ENCODE measurements at regions not wholly inside any gene's neighbourhood (a gene's known extent, or its start where the extent isn't known, plus 50 kb on each side); places are given as distances from the start of the nearest gene placed in this dataset.
"Not testable (repeated sequence)": the region's sequence is repeated elsewhere in the genome, so short reads cannot be mapped to it uniquely, and the experiment has no call there.

DNA sequence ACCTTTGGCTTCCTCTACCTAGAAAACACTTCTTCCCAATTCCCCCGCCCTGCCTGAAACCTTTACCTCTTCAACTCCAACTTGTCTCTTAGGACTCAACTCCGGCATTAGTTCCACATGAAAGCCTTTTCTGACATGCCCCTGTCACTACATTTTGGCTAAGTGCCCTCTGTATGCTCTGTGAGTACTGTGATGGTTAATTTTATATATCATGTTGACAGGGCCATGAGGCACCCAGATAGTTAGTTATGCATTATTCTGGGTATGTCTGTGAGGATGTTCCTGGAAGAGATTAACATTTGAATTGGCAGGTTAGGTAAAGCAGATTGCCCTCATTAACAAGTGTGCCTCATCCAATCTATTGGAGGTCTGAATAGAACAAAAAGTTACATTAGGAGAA, 75.6 kb upstream of the NCKAP5 start:
- intact Hi-C loops (cut with DNase I) = no loop called here
- 88 to 91% methylated on average over 2 of the region's 2 CpGs for WGBS, 2 donors

GRCh38 chr2:133644846-133645245, 76.6 kb upstream of the NCKAP5 start:
- Histone ChIP-seq H3K27me3 (no peaks in the 10 kb centered on the region), H3K4me1 (peaks cover 0 to 16% (median 2%) of the 10 kb centered on the region in 4 donors), H3K36me3 (no peaks in the 10 kb centered on the region), H3K9me3 (peaks cover 0 to 2% (median 0%) of the 10 kb centered on the region in 4 donors), H3K4me3 (no peak overlapping the region), H3K27ac (no peak overlapping the region)
- TF ChIP-seq EP300 (IDR thresholded peaks at IDR 0.05) = no peak
- TF ChIP-seq, protein P1, sequence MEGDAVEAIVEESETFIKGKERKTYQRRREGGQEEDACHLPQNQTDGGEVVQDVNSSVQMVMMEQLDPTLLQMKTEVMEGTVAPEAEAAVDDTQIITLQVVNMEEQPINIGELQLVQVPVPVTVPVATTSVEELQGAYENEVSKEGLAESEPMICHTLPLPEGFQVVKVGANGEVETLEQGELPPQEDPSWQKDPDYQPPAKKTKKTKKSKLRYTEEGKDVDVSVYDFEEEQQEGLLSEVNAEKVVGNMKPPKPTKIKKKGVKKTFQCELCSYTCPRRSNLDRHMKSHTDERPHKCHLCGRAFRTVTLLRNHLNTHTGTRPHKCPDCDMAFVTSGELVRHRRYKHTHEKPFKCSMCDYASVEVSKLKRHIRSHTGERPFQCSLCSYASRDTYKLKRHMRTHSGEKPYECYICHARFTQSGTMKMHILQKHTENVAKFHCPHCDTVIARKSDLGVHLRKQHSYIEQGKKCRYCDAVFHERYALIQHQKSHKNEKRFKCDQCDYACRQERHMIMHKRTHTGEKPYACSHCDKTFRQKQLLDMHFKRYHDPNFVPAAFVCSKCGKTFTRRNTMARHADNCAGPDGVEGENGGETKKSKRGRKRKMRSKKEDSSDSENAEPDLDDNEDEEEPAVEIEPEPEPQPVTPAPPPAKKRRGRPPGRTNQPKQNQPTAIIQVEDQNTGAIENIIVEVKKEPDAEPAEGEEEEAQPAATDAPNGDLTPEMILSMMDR (IDR thresholded peaks at IDR 0.05) = no peak
- TF ChIP-seq POLR2A (IDR thresholded peaks at IDR 0.05) = no peak
- TF ChIP-seq POLR2AphosphoS5 (IDR thresholded peaks at IDR 0.05) = no peak
- intact Hi-C loops (cut with DNase I) = no loop called here
- no peak for DNase-seq

More for the DNA sequence above, 75.6 kb upstream of the NCKAP5 start:
- H3K4me1 ChIP-seq = peaks cover 0 to 16% (median 2%) of the 10 kb centered on the region in 4 donors
- no peaks in the 10 kb centered on the region for H3K27me3 ChIP-seq
- H3K36me3 ChIP-seq = no peaks in the 10 kb centered on the region
- DNase-seq = no peak
- TF ChIP-seq POLR2A (IDR thresholded peaks at IDR 0.05) (no peak), EP300 (IDR thresholded peaks at IDR 0.05) (no peak), POLR2AphosphoS5 (IDR thresholded peaks at IDR 0.05) (no peak)
- TF ChIP-seq, protein P1 (IDR thresholded peaks at IDR 0.05) = no peak
- H3K9me3 ChIP-seq = no peaks in the 10 kb centered on the region
- H3K27ac ChIP-seq = no peak overlapping the region
- no peak overlapping the region for H3K4me3 ChIP-seq

- H3K27ac ChIP-seq; H3K36me3 ChIP-seq; DNase-seq; intact Hi-C loops (cut with DNase I); H3K4me3 ChIP-seq; H3K9me3 ChIP-seq; H3K27me3 ChIP-seq: not testable (repeated sequence)
- WGBS, 2 donors = 92% methylated on average over 1 of the region's 1 CpG
- H3K4me1 ChIP-seq = peaks cover 0 to 19% (median 6%) of the 10 kb centered on the region in 4 donors
Measured at GRCh38 chr2:133647386-133647785, 79.1 kb upstream of the NCKAP5 start.

- Histone ChIP-seq H3K9me3 (peaks cover 0 to 8% (median 0%) of the 10 kb centered on the region in 4 donors), H3K36me3 (no peaks in the 10 kb centered on the region), H3K27ac (peak overlapping the region in 2 of 4 donors; percentile 14 to 36), H3K4me3 (no peak overlapping the region), H3K27me3 (no peaks in the 10 kb centered on the region), H3K4me1 (peaks cover 0 to 15% (median 7%) of the 10 kb centered on the region in 4 donors)
- intact Hi-C loops (cut with DNase I) = no loop called here
- no peak for DNase-seq
- WGBS, 2 donors = 83 to 90% methylated on average over 2 of the region's 2 CpGs
- no peak for TF ChIP-seq POLR2AphosphoS5 (IDR thresholded peaks at IDR 0.05)
- no peak for TF ChIP-seq POLR2A (IDR thresholded peaks at IDR 0.05)
- TF ChIP-seq, protein P1 (IDR thresholded peaks at IDR 0.05) = no peak
- TF ChIP-seq EP300 (IDR thresholded peaks at IDR 0.05) = no peak
Measured at GRCh38 chr2:133651861-133652260, 83.6 kb upstream of the NCKAP5 start.

DNA sequence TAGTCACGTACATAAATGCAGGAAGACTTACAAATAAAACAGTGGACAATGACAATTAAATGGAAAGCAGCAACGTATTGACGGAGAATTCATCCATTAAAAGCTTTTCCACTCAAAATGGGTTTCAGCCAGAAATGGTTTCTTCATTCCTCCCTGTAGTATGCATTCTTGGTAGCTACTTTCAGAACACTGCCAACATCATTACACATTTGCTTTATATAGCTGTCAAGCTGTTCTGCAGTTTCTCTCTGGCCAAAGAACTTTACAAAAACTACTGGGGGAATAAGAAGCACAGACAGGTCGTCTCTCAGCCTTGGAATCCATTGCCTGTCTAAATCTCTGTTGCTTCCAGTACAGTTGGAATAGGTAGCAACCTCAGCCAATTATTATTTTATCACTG, 84.1 kb upstream of the NCKAP5 start:
- TF ChIP-seq EP300 (IDR thresholded peaks at IDR 0.05) (peak in 1 of 4 donors; percentile 16), POLR2AphosphoS5 (IDR thresholded peaks at IDR 0.05) (no peak), POLR2A (IDR thresholded peaks at IDR 0.05) (no peak)
- TF ChIP-seq, protein P1 (IDR thresholded peaks at IDR 0.05) = no peak
- intact Hi-C loops (cut with DNase I) = no loop called here
- Histone ChIP-seq H3K27me3 (no peaks in the 10 kb centered on the region), H3K36me3 (no peaks in the 10 kb centered on the region), H3K9me3 (peaks cover 0 to 8% (median 0%) of the 10 kb centered on the region in 4 donors), H3K4me3 (no peak overlapping the region), H3K4me1 (peaks cover 0 to 15% (median 7%) of the 10 kb centered on the region in 4 donors), H3K27ac (peak overlapping the region in 2 of 4 donors; percentile 14 to 36)
- DNase-seq = no peak
- 62 to 70% methylated on average over 4 of the region's 4 CpGs for WGBS, 2 donors
